Nucleus accumbens (tissue), 56 donors: ENCODE measurements at regions not wholly inside any gene's neighbourhood (a gene's known extent, or its start where the extent isn't known, plus 50 kb on each side); places are given as distances from the start of the nearest gene placed in this dataset.
A peak's percentile ranks its signal among the peaks of the same experiment; 100 is the strongest.
"Not testable (repeated sequence)": the region's sequence is repeated elsewhere in the genome, so short reads cannot be mapped to it uniquely, and the experiment has no call there.

ENCODE experiments used
- DNase-seq, 56 donors: peaks; one replicate each; lab custom pipeline; 2025; lab: John Stamatoyannopoulos, UW

DNA sequence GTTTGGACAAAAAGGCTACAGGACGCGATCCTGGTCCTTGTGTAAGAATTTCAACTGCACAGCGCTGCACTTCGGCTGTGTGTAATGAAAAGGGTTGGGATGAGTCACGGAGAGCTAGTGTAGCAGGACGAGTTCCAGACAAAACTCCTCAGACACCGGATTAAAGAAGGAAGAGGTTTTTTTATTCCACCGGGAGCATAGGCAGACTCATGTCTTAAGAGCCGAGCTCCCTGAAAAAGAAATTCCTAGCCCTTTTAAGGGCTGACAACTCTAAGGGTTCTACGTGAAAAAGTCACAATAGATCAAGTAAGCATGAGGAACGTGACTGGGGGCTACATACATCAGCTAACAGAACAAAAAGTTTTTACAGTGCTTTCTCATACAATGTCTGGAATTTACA lies 54.8 kb upstream of the FAM90A1 start:
- not testable (repeated sequence) for DNase-seq

GRCh38 chr12:8285681-8286080 lies 58.3 kb upstream of the FAM90A1 start:
- DNase-seq = not testable (repeated sequence)

DNA sequence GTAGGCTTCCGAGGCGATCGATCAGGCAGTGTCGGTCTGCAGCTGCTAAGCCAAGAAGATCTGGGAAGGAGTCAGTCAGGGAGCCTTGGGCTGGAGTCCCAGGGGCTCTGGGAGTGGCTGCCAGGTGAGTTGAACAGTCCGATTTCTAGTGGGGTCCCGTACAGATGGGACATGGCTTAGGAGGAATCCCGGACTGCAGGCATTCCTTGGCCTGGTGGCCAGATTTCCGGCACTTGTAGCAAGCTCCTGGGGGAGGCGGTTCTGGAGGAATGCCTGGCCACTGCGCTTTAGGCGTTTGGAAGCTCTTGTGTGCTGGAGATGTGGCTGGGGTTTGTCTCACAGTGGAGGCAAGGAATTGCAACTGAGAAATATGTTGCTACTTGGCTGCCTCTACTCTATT lies 64.3 kb upstream of the FAM90A1 start:
- not testable (repeated sequence) for DNase-seq

GRCh38 chr12:8294662-8295061 lies 67.2 kb upstream of the FAM90A1 start:
- not testable (repeated sequence) for DNase-seq

DNA sequence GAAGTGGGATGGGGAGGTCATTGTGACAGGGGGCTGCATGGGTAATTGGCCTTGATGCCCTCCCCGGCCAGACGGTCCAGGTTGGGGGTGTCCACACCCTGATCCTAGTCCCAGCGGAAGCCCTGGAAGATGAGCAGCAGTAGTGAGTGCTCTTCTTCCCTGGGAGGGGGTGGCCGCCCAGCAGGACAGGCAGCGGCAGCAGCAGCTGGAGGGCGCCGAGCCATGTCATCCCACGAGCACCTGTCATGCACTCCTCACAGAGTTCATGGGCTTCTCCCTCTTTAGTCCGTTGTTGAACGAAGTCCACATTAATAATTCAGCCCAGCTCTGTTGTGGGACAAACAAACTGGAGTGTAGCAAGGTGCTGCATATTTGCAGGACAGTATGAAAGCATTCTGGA lies 81.2 kb upstream of the FAM90A1 start:
- not testable (repeated sequence) for DNase-seq

GRCh38 chr12:8315997-8316396 lies 88.6 kb upstream of the FAM90A1 start:
- DNase-seq = not testable (repeated sequence)

DNA sequence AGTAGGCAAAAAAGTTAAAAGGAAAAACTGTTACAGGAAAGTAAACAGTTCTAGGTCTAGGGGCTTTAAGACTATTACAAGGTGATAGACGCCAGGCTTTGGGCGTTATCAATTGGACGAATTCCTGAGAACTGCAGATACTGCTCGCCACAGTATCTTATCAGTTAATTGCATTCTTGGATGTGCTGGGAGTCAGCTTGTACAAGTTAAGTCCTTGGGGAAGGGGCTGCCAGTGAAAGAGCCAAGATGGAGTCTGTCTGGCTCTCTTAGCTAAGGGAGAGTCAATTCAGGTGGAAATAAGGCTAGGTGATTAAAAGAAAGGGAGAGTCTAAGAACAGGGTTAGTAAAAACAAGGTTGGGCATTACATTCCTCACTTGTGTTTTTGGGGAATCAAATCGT lies 90.3 kb upstream of the FAM90A1 start:
- DNase-seq = not testable (repeated sequence)

- peak in 1 of 56 donors; percentile 2 for DNase-seq
Observed at GRCh38 chr12:8320251-8320730, 92.9 kb upstream of the FAM90A1 start.

DNA sequence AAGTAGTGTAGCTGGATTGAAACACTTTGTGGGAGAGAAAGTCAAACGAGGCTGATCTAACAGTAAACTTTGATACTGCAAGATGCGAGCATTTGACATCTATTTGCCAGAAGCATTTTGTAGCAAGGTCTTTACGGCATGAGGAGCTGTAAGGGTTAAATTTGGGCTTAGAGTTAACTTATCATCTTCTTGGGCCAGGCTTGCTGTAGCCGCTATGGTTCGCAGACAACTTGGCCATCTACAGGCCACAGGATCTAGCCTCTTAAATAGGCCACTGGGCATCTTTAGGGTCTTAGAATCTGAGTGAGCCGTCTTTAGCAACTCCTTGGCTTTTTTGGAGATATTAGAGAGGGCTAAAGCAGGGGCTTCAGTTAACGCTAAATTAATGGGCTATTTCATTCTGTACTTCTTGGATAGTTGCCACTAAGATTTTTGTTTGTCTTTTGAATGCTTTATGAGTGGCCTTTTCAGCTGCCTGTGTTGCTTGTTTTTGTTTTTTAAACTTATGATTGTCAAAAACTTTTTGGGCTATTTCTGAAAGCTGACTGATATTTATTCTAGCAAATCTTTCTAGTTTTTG lies 93.5 kb upstream of the FAM90A1 start:
- DNase-seq = not testable (repeated sequence)

- not testable (repeated sequence) for DNase-seq
Observed at GRCh38 chr12:8325145-8325839, 97.9 kb upstream of the FAM90A1 start.

DNA sequence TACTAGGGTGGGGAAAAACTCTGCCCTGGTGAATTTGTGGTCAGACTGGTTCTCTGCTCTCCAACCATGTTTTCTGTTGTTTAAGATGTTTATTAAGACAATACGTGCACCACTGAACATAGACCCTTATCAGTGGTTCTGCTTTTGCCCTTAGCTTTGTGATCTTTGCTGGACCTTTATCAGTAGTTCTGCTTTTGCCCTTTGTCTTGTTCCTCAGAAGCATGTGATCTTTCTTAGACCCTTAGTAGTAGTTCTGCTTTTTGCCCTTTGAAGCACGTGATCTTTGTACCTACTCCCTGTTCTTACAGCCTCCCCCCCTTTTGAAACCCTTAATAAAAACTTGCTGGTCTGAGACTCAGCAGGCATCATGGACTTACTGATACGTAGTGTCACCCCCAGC lies 101.4 kb upstream of the FAM90A1 start:
- not testable (repeated sequence) for DNase-seq

DNA sequence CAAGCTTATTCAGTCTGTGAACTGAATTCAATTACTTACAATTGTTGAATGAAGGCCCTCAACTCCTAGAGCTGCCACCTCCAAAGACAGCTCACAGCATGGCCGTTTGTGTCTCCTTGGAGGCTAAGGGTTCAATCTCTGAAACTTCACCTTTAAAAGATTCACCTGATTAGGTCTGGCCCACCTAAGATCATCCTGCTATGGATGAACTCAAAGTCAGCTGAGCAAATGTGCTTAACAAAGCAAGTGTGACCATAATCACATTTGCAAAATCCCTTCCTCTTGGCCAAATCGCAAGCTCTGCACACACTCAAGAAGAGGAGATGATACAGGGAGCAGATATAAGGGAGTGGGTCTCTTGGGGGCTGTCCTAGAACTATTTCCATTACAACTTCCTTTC lies 105.0 kb upstream of the FAM90A1 start:
- not testable (repeated sequence) for DNase-seq

DNA sequence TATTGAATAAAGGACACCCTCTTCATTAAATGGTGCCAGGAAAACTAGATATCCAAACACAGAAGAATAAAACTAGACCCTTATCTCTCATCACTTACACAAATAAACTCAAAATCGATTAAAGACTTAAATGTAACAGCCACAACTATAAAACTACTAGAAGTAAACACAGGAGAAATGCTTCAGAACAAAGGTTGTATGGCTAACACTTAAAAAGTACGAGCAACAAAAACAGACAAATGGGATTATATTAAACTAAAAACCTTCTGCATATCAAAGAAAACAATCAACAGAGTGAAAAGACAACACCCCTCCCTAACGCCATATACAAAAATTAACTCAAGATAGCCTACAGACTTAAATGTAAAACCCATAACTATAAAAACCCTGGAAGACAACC lies 104.7 kb upstream of the CLEC6A start:
- not testable (repeated sequence) for DNase-seq

- DNase-seq = not testable (repeated sequence)
Observed at GRCh38 chr12:8354741-8355140, 101.0 kb upstream of the CLEC6A start.

DNA sequence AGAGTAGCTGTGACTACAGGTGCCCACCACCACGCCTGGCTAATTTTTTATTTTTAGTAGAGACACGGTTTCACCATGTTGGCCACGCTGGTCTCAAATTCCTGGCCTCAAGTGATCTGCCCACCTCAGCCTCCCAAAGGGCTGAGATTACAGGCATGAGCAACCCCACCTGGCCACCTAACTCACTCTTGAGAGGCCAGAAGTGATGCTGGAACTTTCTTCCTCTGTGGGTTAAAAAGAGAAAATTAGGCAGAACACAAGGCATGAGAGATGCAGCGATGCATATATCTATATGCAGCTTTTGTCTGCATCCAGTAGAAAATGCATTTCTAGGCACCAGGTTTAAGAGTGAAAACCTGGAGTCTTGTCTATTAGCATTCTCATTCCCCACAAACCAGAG lies 100.2 kb upstream of the CLEC6A start:
- DNase-seq = not testable (repeated sequence)

GRCh38 chr12:8373744-8374143 lies 82.0 kb upstream of the CLEC6A start:
- not testable (repeated sequence) for DNase-seq

DNA sequence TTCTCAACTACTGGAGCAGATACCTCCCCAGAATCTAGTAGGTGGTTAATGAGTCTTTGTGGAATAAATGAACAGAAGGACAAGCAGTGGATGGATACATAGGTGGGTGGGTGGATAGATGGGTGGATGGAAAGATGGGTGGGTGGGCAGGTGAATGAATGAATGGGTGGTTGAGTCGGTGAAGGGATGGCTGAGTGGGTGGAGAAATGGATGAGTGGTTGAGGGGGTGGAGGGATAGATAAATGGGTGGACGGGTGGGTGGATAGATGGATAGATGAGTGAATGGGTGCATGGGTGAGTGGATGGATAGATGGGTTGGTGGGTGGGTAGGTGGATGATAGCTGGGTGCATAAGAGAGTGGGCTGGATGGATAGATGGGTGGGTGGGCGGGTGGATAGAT lies 80.6 kb upstream of the CLEC6A start:
- not testable (repeated sequence) for DNase-seq

- DNase-seq = peak in 1 of 56 donors; percentile 1
Observed at GRCh38 chr12:8377756-8378155, 78.0 kb upstream of the CLEC6A start.

GRCh38 chr12:8382556-8382955 lies 73.2 kb upstream of the CLEC6A start:
- not testable (repeated sequence) for DNase-seq

DNA sequence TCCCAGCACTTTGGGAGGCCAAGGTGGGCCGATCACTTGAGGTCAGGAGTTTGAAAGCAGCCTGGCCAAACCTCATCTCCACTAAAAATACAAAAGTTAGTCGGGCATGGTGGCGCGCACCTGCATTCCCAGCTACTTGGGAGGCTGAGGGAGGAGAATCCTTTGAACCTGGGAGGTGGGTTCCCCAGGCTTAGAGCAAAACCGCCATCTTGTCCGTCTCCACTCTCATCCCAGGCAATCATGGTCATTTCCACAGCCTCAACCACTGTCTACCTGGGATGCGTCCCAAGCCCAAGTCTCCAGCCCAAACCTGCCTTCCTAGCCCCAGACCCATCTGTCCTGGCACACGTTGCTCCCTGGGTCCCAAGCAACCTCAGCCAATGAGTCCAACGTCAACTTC lies 71.1 kb upstream of the CLEC6A start:
- not testable (repeated sequence) for DNase-seq

- not testable (repeated sequence) for DNase-seq
Observed at GRCh38 chr12:8385431-8385830, 70.3 kb upstream of the CLEC6A start.

DNA sequence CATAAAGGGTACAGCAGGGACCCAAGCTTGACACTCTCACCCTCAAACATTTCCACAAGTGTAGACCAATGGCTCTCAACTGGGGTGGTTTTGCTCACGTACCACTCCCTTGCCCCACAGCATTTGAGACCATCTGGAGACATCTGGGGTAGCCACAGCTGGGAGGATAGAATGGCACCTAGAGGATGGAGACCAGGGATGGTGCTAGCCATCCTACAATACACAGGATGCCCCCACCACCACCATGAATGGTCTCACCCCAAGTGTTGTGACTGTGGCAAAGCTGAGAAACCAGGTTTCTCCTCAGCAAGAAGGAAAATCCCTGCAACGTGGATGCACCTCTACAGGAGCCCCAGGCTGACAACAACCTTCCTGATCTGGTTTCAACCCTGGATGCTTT lies 69.1 kb upstream of the CLEC6A start:
- DNase-seq = not testable (repeated sequence)
